RWPE1 (cell line): ENCODE measurements at regions not wholly inside any gene's neighbourhood (a gene's known extent, or its start where the extent isn't known, plus 50 kb on each side); places are given as distances from the start of the nearest gene placed in this dataset.

Experiments
- CTCF ChIA-PET: fragments of 350-600 bp; sonication (Branson Sonifier 250); formaldehyde crosslinking; extraction: SDS; loops from one replicate; lab custom pipeline; 2021; lab: Yijun Ruan, JAX
- POLR2A ChIA-PET: fragments of 400-600 bp; formaldehyde crosslinking; extraction: SDS; loops from one replicate; lab custom pipeline; 2020; ENCODE audit warnings: antibody characterized with exemption; ENCODE audit not compliant: low non-redundant PET; lab: Yijun Ruan, JAX
- DNase-seq: peaks from one replicate; pipeline ENCODE4 v3.0.0; 2012; ENCODE audit warnings: low spot score
- H3K27ac ChIP-seq: fragments of 450-650 bp; 2 replicates; pipeline ENCODE4 v1.5.1; 2017
- CTCF ChIP-seq: fragments of 450-650 bp; conservative IDR thresholded peaks from 2 replicates; pipeline ENCODE4 v1.5.1; 2017; ENCODE audit warnings: low read depth, mild to moderate bottlenecking

- H3K27ac ChIP-seq = no peak overlapping the region
- CTCF ChIA-PET = interaction anchor here (0.6 to 0.8 kb wide), 3 partner anchors 17 to 134 kb away, joined by 3 to 6 read pairs (median 3); no protein-coding TSS in a partner anchor
- POLR2A ChIA-PET = no interaction called here
- DNase-seq = no peak
- TF ChIP-seq CTCF = no peak
Observed at GRCh38 chr5:58011301-58011700, 448.6 kb downstream of the PLK2 start.

GRCh38 chr5:58009754-58010153, 450.1 kb downstream of the PLK2 start:
- ChIA-PET CTCF (interaction anchor here (0.5 kb wide), 1 partner anchor 12 kb away, joined by 3 read pairs; no protein-coding TSS in a partner anchor), POLR2A (no interaction called here)
- TF ChIP-seq CTCF = no peak
- H3K27ac ChIP-seq = no peak overlapping the region
- DNase-seq = no peak

- H3K27ac ChIP-seq = no peak overlapping the region
- DNase-seq = peak; percentile 68
- no peak for TF ChIP-seq CTCF
- ChIA-PET POLR2A (no interaction called here), CTCF (no interaction called here)
Observed at GRCh38 chr5:58002323-58002722, 457.6 kb downstream of the PLK2 start.

- ChIA-PET POLR2A (no interaction called here), CTCF (interaction anchor here (0.8 to 1.4 kb wide), 2 partner anchors 17 to 467 kb away, joined by 3 read pairs; no protein-coding TSS in a partner anchor)
- no peak overlapping the region for H3K27ac ChIP-seq
- no peak; the same call in 1 of the 2 replicates for TF ChIP-seq CTCF
- peak; percentile 17 for DNase-seq
Observed at GRCh38 chr5:57993866-57994265, 466.0 kb downstream of the PLK2 start.

GRCh38 chr5:57989378-57989777, 470.5 kb downstream of the PLK2 start:
- TF ChIP-seq CTCF = no peak
- POLR2A ChIA-PET = interaction anchor here (0.6 kb wide), 1 partner anchor 54 kb away, joined by 4 read pairs; no protein-coding TSS in a partner anchor
- CTCF ChIA-PET = interaction anchor here (0.6 kb wide), 1 partner anchor 310 kb away, joined by 6 read pairs; no protein-coding TSS in a partner anchor
- DNase-seq = peak; percentile 48
- no peak overlapping the region for H3K27ac ChIP-seq

GRCh38 chr5:57988813-57989212, 471.1 kb downstream of the PLK2 start:
- ChIA-PET CTCF (no interaction called here), POLR2A (interaction anchor here (0.6 kb wide), 1 partner anchor 54 kb away, joined by 4 read pairs; no protein-coding TSS in a partner anchor)
- no peak for TF ChIP-seq CTCF
- H3K27ac ChIP-seq = no peak overlapping the region
- no peak for DNase-seq
